HK-2 (cell line): ENCODE measurements at regions not wholly inside any gene's neighbourhood (a gene's known extent, or its start where the extent isn't known, plus 50 kb on each side); places are given as distances from the start of the nearest gene placed in this dataset.
"Not testable (repeated sequence)": the region's sequence is repeated elsewhere in the genome, so short reads cannot be mapped to it uniquely, and the experiment has no call there.

ENCODE experiments used
- DNase-seq: peaks from one replicate; pipeline ENCODE4 v3.0.0-alpha.2; 2018; ENCODE audit not compliant: unreplicated experiment

DNA sequence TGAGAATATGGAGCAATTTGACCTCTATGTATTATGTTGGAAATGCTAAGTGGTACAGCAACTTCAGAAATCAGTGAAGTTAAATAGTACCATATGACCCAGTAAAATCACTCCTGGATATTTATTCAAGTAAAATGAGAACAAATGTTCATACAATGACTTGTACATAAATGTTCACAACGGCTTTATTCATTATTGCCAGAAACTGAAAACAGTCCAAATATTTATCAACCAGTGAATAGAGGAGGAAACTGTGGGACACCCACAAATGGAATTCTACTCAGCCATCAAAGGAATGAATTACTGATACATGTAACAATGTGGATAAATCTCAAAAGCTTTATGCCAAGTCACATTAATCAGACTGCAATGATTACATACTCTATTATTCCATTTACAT lies 416.3 kb downstream of the AASDHPPT start:
- no peak for DNase-seq

DNA sequence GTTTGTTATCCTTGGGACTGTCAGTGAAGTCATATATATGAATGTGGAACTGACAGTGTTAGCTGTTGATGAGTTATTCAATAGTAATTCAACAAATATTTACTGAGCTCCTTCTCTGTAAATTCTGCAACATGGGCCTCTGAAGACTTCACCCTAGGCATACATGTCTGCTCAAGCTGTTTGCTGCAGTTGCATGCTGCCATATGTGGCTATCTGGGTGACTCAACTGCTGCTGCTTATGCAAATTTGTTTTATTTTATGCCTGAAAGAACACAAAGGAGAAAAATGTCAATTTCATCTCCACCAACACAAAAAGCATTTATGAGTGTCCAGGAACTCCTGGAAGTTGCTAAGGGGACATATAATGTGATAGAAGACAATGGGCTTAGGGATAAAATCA lies 417.6 kb downstream of the AASDHPPT start:
- DNase-seq = no peak

DNA sequence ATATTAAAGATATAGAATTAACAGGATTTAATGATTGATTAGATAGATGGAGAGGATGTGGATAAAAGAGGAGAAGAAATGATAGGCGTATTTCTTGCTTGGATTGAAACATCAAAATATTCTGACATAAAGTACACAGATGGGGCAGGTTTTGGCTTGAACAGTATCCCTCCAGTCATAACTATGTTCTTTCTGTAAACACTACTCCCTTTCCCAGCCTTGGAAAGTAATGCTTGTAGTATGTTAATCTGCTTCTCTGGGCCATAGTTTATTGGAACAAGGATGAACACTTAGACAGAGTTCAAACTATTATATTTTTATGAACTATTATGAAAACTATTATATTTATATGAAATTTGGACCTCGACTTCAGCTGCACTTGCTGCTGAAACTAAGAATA lies 419.2 kb downstream of the AASDHPPT start:
- no peak for DNase-seq

DNA sequence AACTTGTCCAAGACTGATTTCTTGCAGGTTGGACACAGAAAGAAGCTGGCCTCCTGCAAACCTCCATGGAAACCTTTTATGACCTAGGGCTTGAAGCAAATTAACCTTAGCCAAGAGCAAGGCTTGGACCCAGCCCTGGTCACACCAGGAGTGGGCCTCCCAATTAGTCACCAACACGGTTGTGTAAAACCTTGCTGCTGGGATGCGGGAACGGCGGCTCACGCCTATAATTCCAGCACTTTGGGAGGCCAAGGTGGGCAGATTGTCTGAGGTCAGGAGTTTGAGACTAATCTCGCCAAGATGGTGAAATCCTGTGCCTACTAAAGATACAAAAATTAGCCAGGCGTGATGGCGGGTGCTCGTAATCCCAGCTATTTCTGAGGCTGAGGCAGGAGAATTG lies 419.9 kb downstream of the AASDHPPT start:
- no peak for DNase-seq

DNA sequence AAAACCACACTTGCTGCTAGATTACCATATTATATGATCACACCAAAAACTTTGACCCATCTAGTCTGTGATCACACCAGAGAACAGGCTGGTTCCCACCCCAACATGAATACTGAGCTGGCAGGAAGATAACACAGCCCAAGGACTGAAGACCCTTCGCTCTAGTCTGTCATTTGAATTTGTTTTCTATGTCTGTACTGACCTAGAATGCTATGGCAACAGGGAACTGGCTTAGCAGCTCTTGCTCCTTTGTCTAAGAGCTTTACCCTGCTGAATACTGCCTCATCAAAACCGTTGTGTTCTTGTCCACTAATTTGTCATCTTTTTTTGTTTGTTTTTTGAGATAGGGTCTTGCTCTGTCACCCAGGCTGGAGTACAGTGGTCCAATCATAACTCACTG lies 420.4 kb downstream of the AASDHPPT start:
- no peak for DNase-seq

DNA sequence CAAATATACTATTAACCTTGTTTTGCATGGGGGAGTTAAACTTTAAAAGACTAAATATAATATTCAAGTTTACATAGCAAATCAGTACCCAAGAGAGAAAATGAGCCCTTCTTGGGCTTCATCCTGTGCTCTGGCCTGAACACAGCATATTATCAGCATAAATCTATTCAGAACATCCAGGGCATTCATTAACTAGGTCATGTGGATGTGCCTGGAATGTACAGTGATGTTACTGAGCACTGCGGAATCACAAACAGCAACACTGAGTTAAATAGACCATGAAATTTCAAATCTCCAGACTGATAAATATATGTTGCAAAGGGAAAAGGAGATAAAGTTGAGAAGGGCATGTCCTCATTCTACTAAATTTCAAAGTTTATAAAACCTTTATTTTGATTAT lies 426.4 kb downstream of the AASDHPPT start:
- no peak for DNase-seq

DNA sequence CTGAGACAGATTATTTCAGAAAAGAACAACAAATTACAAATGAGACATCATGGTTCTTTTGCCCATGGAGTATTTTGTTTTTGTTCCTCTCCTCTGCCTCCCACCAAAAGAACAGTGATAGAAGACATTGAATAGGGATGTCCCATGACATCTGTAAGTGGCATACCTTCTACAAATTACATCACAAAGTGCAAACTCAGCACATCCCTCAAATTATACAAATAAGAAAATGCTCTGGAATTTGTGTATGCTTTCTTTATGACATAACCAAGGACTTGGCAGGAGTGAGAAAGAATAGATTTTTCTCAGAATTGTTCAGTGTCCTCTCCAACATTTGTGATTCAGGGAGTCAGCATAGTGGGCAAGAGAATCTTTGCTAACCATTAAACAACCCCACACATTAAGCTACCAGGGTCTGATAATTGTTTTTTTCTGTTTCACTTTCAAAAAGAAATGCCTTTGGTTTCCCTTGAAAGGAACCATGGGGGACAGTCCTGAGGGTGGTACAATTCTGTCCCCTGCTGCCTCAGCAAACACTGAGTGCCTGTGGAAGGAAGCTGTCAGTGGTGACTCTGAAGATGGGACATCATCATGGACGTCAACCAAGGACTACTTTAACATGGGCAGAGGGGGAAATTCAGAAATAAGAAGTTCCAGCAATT lies 430.3 kb downstream of the AASDHPPT start:
- no peak for DNase-seq

DNA sequence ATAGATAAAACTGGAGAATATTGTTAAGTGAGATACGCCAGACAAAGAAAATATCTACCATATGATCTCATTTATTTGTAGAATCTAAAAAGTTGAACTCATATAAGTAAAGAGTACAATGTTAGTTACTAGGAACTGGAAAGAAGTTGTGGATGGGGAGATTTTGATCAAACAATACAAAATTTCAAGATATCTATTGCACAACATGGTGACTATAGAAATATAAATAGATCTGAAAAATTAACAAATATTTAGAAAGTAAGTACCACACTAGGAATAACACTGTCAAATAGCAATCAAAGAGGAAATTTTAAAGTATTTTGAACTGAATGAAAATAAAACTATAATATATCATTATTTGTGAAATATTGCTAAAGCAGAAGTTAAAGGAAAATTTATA lies 437.2 kb downstream of the AASDHPPT start:
- DNase-seq = no peak

DNA sequence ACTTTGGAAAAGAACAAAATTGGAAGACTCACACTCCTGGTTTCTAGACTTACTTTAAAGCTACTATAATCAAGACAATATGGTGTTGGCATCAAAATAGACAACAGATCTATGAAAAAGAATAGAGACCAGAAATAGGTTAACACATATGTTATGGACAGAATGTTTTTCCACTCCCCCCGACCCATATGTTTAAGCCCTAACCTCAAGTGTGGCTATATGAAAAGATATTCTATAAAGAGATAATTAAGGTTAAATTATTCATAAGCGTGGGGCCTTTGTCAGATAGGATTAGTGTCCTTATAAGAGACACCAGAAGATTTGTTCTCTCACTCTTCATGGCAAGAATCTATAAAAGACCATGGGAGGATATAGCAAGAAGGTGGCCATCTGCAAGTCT lies 440.0 kb downstream of the AASDHPPT start:
- DNase-seq = no peak

DNA sequence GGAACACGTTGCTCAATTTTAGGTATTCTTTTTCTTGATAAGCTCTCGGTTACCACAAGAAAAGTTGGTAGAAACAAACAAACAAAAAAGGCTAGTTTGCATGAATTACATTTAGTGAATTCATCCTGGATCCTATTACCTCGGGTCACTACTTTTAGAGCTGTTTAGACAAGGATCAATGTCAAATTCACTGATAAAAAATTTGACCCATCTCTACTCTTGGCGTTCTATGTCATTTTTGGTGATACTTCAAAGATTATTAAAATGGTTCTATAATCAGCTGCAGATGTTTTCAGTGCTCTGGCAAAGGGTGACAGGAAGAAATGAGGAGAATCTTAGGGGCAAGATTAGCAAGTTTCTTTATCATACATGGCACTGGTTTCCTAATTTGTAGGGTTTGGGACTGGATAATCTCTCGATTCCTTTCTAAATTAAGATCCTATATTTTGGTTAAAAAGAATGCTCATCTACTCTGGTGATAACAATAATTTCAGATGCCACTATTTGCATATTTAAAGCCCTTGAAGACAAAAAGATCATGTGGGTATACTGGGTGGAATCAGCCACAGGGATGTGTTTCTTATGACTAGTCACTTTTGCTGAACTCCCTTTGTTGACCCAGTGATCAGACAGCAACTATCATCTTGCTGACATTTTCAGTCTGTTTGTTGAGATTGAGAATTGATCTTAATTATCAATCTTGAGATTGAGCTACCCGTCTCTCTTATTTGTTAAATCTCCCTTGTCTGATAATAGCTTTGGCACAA lies 442.9 kb downstream of the AASDHPPT start:
- DNase-seq = no peak

DNA sequence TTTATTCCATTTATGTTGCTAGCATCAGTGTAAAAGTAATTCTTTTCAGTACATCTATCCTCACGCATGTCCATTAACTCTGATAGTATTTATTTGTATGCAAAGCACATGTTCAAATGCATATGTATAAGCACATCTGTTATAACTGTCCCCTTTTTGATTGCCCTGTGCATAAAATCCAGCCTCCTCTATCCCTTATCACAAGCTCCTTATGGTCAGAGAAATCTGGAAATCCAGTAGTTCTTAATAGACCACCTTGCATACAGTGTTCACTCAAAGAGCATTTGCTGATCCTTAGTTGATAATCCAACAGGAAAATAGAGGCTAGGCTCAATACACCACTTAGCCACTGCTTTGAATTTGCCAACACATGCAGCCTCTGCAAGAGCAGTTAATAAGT lies 443.5 kb downstream of the AASDHPPT start:
- no peak for DNase-seq

DNA sequence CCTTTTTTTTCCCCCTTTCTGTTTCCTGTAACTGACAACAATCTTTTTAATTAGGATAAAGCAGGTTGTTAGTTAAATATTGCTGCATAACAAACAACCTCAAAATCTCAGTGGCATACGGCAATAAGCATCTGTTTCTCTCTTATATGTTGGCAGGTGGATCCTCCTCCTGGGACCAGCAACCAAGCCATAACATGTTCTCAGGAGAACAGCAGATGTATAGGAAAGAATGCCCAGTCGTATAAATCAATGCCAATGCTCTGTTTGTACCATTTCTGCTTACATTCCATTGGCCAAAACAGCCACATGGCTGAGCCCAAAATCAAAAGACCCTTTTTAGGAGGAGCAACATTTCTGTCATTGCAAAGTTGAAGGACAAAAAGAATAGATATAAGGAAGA lies 445.7 kb downstream of the AASDHPPT start:
- DNase-seq = no peak

DNA sequence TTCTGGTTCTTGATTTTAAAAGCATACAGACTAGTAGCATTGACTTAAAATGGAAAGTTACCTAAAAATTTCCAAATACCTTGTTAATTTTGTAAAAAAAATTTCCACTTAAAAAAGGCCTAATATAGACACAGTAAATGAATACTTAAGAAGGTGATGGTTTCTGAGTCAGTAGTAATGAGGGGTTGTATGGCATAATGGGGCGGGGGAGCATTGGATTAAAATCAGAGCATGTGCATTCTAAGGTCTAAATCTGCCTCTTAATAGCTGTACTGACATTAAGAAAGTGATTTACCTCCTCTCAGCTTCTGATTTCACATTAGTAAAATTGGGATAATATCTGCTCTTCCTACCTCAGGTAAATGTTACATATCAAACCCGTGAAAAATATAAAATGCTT lies 446.5 kb downstream of the AASDHPPT start:
- no peak for DNase-seq

DNA sequence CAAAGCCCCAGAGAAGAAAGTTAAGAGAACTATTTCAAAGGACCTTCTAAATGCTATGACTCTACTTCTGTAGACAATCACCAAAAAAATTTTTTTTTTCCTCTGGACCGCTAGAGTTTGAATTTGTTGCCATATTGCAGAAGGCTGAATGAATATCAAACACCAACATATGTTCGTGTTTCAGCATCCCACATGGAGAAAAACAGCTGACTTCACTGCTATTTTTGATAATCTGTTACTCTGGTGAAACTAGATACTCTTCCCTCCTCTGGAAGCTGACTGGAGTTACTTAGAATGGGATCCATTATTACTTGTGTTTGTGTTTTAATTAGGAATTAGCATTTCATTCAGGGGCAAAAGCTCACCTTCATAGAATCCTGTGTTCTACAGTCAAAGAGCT lies 447.0 kb downstream of the AASDHPPT start:
- DNase-seq = no peak

DNA sequence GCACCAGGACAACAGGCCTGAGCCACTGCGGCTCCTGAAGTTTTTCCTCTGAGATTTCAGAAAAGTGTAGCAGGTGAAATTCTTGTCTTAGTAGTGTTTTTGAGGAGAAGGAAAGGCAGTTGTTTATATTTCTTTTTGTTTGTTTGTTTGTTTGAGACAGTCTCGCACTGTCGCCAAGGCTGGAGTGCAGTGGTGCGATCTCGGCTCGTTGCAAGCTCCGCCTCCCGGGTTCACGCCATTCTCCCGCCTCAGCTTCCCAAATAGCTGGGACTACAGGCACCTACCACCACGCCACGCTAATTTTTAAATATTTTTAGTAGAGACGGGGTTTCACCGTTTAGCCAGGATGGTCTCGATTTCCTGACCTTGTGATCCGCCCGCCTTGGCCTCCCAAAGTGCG lies 454.2 kb downstream of the AASDHPPT start:
- not testable (repeated sequence) for DNase-seq

DNA sequence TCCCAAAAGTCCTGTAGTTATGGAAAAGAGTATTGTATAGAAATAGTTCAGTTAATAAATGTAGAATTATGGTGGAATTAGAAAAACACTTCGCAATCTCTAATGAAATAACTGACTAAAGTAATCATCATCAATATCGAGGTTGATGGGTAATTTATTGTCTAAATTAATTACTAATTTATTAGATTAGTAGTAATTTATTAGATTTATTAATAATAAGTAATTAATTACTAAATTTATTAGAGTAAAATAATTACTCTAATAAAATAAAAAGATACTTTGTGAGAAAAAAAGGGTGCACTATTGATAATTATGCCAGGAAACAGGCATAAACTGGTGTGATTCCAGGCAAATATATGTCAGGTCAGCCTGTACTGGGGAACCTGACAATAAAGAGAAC lies 455.6 kb downstream of the AASDHPPT start:
- no peak for DNase-seq

DNA sequence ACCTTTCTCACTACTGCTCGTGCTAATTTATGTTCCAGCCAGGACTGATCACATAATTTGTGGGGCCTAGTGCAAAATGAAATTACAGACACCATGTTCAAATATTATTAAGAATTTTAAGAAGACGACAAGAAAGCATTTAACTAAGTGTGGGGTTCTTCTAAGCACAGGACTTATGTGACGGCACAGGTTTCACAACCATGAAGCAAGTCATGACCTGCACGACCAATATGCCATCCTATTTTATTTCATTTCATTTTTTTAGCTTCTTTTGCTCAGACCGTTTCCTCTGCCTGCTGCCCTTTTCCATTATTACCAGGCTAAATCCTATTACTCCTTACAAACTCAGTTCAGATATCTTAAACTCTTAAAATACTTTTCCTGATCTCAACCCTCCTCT lies 462.5 kb downstream of the AASDHPPT start:
- DNase-seq = no peak

DNA sequence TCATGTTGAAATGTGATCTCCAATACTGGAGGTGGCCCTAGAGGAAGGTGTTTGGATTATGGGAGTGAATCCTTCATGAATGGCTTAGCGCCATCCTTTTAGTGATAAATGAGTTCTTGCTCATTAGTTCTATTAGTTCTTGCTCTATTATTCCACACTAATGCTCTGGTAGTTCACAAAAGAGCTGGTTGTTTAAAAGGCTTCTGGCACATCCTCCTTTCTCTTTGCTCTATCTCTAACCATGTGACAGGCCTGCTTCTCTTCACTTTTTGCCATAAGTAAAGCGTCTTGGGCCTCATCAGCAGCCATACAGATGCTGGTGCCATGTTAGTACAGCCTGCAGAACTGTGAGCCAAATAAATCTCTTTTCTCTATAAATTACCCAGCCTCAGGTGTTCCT lies 469.9 kb downstream of the GUCY1A2 start:
- no peak for DNase-seq

DNA sequence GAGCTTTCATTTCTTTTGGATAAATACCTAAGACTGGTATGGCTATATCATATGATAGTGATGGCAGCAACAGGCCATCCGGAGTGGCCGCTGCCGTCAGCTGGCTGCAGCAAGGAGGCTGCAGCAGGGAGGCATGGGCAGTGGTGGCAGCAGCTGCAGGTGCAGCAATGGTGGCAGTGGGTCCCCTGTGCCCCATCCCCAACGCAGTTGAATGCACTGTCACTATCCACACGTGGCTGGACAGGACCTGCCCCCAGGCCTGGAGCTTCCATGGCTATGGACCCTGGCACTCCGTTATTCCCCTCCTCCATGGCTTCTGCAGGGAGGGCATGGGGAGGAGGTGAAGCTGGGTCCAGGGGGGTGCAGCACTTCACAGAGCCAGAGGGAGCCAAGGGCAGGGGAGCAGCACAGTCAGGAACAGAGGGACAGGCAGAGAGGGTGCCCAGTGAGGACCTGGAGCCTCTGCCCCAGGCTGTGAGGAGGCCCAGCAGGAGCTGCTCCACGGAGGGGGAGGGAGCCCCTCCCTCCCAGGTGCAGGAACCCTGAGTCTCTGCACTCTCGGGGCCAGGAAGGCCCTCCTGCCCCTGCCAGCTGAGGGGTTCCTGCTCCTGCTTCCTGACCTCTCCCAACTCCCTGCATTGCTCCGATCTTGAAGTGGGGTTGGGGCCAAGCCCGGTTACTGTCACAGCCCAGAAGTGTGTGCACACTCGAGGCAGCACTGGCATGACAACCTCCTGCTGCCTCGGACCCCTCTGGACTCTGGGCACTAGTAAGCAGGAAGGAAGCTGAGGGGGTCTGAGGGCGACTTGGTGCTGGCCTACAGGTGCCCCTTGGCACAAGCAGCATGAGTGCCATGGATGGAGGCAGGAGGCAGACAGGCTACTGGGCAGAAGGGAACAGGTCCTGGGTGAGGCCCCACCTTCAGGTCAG lies 466.3 kb downstream of the GUCY1A2 start:
- DNase-seq = no peak

DNA sequence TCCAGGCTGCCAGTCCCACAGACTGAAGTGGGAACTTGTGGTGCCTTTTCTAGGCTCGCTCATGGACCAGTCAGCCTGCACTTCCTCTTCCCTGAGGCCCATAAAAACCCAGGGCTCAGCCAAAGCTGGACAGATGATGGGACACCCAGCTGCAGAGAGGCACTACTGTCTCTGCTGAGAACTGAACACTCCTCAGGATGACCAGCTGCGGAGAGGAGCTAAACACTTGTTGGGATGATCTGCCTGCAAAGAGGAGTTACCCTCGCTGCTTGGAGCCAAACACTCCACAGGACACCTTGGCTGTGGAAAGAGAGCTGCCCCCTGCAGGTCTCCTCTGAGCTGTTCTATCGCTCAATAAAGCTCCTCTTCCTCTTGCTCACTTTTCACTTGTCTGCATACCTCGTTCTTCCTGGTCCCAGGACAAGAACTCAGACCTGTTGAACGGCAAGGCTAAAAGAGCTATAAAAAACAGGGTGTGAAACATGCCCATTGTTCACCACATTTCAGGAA lies 465.5 kb downstream of the GUCY1A2 start:
- no peak for DNase-seq

DNA sequence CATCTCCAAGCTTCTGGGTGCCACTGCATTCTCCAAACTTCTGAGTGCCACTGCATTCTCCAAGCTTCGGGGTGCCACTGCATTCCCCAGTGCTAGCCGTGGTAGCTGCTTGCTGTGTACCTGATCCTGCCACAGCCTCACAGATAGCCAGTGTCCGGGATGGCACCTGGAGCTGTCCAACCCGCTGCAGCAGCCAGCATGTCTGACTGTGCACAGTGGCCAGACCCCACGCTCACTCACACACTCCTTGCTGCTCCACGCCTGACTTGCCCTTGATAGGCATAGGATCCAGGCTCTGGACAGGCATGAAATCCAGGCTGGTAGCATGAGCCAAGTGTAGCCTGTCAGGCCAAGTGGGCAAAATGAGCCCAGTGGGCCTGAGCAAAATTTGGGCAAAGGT lies 465.0 kb downstream of the GUCY1A2 start:
- DNase-seq = no peak

DNA sequence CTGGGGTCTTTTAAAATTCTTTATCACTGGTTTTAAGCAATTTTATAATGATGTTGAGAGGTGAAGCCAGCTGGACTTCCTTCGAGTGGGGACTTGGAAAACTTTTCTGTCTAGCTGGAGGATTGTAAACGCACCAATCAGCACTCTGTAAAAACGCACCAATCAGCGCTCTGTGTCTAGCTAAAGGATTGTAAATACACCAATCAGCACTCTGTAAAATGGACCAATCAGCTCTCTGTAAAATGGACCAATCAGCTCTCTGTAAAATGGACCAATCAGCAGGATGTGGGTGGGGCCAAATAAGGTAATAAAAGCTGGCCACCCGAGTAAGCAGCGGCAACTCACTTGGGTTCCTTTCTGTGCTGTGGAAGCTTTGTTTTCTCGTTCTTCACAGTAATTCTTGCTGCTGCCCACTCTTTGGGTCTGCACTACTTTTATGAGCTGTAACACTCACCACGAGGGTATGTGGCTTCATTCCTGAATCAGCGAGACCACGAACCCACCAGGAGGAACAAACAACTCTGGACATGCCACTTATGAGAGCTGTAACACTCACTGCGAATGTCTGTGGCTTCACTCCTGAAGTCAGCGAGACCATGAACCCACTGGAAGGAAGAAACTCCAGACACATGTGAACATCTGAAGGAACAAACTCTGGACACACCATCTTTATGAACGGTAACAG lies 462.6 kb downstream of the GUCY1A2 start:
- DNase-seq = not testable (repeated sequence)
